ENCODE measurements at regions not wholly inside any gene's neighbourhood (a gene's known extent, or its start where the extent isn't known, plus 50 kb on each side); places are given as distances from the start of the nearest gene placed in this dataset.
"Not testable (repeated sequence)": the region's sequence is repeated elsewhere in the genome, so short reads cannot be mapped to it uniquely, and the experiment has no call there.

DNA sequence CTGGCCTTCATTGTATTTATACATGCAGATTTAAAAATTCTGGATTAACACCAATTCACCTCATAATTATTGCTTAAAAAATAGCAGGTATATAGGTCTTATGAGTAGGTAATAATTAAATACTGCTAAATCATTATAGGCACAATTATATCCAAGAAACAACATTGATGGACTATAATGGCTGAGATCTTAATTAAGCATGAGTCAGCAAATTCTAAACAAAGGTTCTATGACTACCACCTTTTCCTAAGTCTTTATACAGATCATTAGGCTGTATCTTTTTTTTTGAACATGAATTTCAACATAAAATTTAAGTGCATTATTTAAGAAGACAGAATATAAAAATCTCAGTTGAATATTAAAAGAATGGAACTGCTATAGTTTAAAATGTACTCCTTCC is 1678.7 kb upstream of the PCDH10 start:
- Histone ChIP-seq H3K4me3 (IDR thresholded peaks at IDR 0.05; ENCODE audit: insufficient read depth, low read depth, low read length) (no peak overlapping the region), H3K27me3 (ENCODE audit: insufficient read depth, low read depth) (no peaks in the 10 kb centered on the region), H3K79me2 (ENCODE audit: insufficient read depth, low read depth) (no peaks in the 10 kb centered on the region), H3K9ac (no peak overlapping the region), H3K4me2 (no peak overlapping the region), H2AFZ (ENCODE audit: low read depth) (no peak overlapping the region), H4K20me1 (ENCODE audit: insufficient read depth) (no peaks in the 10 kb centered on the region), H3K36me3 (ENCODE audit: insufficient read depth) (no peaks in the 10 kb centered on the region), H3K27ac (no peak overlapping the region), H3K4me1 (ENCODE audit: low read depth, poor library complexity, severe bottlenecking) (peaks cover 3% of the 10 kb centered on the region)
- TF ChIP-seq, protein P1, sequence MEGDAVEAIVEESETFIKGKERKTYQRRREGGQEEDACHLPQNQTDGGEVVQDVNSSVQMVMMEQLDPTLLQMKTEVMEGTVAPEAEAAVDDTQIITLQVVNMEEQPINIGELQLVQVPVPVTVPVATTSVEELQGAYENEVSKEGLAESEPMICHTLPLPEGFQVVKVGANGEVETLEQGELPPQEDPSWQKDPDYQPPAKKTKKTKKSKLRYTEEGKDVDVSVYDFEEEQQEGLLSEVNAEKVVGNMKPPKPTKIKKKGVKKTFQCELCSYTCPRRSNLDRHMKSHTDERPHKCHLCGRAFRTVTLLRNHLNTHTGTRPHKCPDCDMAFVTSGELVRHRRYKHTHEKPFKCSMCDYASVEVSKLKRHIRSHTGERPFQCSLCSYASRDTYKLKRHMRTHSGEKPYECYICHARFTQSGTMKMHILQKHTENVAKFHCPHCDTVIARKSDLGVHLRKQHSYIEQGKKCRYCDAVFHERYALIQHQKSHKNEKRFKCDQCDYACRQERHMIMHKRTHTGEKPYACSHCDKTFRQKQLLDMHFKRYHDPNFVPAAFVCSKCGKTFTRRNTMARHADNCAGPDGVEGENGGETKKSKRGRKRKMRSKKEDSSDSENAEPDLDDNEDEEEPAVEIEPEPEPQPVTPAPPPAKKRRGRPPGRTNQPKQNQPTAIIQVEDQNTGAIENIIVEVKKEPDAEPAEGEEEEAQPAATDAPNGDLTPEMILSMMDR (conservative IDR thresholded peaks at IDR 0.05; ENCODE audit: low read depth, low read length): no peak

DNA sequence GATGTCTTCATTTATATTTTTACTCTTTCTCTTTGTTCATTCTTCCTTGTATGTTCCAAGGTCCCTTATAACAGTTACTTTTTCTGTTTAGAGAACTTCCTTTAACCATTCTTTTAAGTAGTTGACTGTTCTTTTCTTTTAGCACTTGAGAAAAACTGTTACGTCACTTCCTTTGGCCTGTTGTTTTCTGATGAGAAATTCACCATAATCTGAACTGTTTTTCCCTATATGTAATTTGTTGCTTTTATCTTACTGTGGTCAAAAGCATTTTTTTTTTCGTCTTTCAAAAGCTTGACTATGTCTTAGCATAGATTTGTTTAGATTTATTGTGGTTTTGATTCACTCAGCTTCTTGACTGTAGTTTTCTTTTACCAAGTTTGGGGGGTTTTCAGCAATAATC is 1660.3 kb upstream of the PCDH10 start:
- Histone ChIP-seq H3K9ac (no peak overlapping the region), H3K27me3 (ENCODE audit: insufficient read depth, low read depth) (no peaks in the 10 kb centered on the region), H4K20me1 (ENCODE audit: insufficient read depth) (no peaks in the 10 kb centered on the region), H3K4me1 (ENCODE audit: low read depth, poor library complexity, severe bottlenecking) (no peaks in the 10 kb centered on the region), H2AFZ (ENCODE audit: low read depth) (no peak overlapping the region), H3K79me2 (ENCODE audit: insufficient read depth, low read depth) (no peaks in the 10 kb centered on the region), H3K4me3 (IDR thresholded peaks at IDR 0.05; ENCODE audit: insufficient read depth, low read depth, low read length) (no peak overlapping the region), H3K27ac (no peak overlapping the region), H3K36me3 (ENCODE audit: insufficient read depth) (no peaks in the 10 kb centered on the region), H3K4me2 (no peak overlapping the region)
- TF ChIP-seq, protein P1 (conservative IDR thresholded peaks at IDR 0.05; ENCODE audit: low read depth, low read length): no peak

DNA sequence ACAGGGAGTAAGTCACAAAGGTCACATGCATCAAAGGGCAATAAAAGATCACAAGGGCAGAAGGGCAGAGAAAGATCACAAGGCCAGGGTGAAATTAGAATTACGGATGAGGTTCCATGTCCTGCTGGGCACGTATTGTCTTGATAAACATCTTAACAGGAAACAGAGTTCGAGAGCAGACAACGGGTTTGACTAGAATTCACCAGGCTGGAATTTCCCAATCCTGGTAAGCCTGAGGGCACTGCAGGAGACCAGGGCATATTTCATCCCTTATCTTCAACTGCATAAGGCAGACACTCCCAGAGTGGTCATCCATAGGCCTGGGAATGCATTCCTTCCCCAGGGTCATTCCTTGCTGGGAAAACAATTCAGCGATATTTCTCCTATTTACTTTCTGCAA is 1652.9 kb upstream of the PCDH10 start:
- H4K20me1 ChIP-seq (ENCODE audit: insufficient read depth); H2AFZ ChIP-seq (ENCODE audit: low read depth); H3K4me3 ChIP-seq (IDR thresholded peaks at IDR 0.05; ENCODE audit: insufficient read depth, low read depth, low read length); H3K79me2 ChIP-seq (ENCODE audit: insufficient read depth, low read depth); H3K27ac ChIP-seq; H3K27me3 ChIP-seq (ENCODE audit: insufficient read depth, low read depth); H3K4me2 ChIP-seq; H3K9ac ChIP-seq; H3K36me3 ChIP-seq (ENCODE audit: insufficient read depth): not testable (repeated sequence)
- H3K4me1 ChIP-seq (ENCODE audit: low read depth, poor library complexity, severe bottlenecking): peaks cover 31% of the 10 kb centered on the region

DNA sequence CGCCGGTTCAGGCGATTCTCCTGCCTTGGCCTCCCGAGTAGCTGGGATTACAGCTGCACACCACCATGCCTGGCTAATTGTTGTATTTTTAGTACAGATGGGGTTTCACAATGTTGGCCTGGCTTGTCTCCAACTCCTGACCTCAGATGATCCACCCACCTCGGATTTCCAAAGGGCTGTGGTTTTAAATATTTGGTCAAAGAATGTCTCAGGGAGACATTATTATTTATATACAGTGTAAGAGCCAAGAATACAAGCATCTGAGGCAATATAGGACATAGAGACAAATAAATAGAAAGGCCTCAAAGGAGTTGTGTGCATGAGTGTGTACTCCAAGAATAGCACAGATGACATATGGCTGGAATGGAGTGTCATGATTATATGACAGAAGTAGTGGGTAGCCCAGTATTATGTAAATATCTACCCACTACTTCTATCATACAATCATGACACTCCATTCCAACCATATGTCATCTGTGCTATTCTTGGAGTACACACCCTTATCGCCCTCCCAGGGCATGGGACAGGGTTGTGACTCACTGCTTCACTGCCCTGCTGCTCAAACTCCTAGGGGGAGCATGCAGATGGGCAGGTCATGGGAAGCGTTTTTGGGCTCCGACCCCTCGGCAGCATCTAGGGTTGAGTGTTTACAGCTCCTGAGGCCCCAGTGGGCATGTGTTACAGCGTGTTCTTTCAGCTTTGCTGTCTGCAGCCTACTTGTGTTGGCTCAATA is 1649.8 kb upstream of the PCDH10 start:
- Histone ChIP-seq H3K36me3 (ENCODE audit: insufficient read depth) (no peaks in the 10 kb centered on the region), H3K27ac (no peak overlapping the region), H3K4me1 (ENCODE audit: low read depth, poor library complexity, severe bottlenecking) (peaks cover 31% of the 10 kb centered on the region), H3K4me2 (peak overlapping the region; percentile 40; the same call in 1 of the 2 replicates), H3K4me3 (IDR thresholded peaks at IDR 0.05; ENCODE audit: insufficient read depth, low read depth, low read length) (no peak overlapping the region), H2AFZ (ENCODE audit: low read depth) (no peak overlapping the region), H3K9ac (no peak overlapping the region), H4K20me1 (ENCODE audit: insufficient read depth) (no peaks in the 10 kb centered on the region), H3K79me2 (ENCODE audit: insufficient read depth, low read depth) (no peaks in the 10 kb centered on the region), H3K27me3 (ENCODE audit: insufficient read depth, low read depth) (no peaks in the 10 kb centered on the region)
- TF ChIP-seq, protein P1 (conservative IDR thresholded peaks at IDR 0.05; ENCODE audit: low read depth, low read length): no peak

DNA sequence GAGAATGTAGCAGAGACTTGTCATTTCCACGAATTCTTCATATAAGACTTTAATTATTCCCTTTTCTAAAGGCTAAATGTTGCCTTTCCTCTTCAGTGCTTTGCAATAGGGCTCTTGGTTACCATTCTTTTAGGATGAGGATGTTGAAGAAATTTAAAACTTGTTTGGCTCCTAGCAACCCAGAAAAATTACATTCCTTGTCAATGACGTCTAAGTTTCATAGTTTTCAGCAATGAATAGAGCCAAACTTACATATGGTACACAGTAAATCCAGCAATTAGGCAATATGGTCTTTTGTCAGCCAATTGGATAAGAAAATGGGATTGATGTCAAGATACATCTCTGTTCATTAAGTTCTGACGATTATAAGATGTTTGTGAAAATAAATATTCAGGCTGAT is 1639.6 kb upstream of the PCDH10 start:
- no peak overlapping the region for H3K4me3 ChIP-seq (IDR thresholded peaks at IDR 0.05; ENCODE audit: insufficient read depth, low read depth, low read length)
- no peak overlapping the region for H2AFZ ChIP-seq (ENCODE audit: low read depth)
- H3K4me2 ChIP-seq: no peak overlapping the region
- no peaks in the 10 kb centered on the region for H3K4me1 ChIP-seq (ENCODE audit: low read depth, poor library complexity, severe bottlenecking)
- H3K9ac ChIP-seq: no peak overlapping the region
- no peaks in the 10 kb centered on the region for H3K27me3 ChIP-seq (ENCODE audit: insufficient read depth, low read depth)
- H3K79me2 ChIP-seq (ENCODE audit: insufficient read depth, low read depth): no peaks in the 10 kb centered on the region
- H3K27ac ChIP-seq: no peak overlapping the region
- H4K20me1 ChIP-seq (ENCODE audit: insufficient read depth): no peaks in the 10 kb centered on the region
- TF ChIP-seq, protein P1 (conservative IDR thresholded peaks at IDR 0.05; ENCODE audit: low read depth, low read length): no peak
- no peaks in the 10 kb centered on the region for H3K36me3 ChIP-seq (ENCODE audit: insufficient read depth)

All from KMS-11 (cell line).